ENCODE measurements at regions not wholly inside any gene's neighbourhood (a gene's known extent, or its start where the extent isn't known, plus 50 kb on each side); places are given as distances from the start of the nearest gene placed in this dataset.

DNA sequence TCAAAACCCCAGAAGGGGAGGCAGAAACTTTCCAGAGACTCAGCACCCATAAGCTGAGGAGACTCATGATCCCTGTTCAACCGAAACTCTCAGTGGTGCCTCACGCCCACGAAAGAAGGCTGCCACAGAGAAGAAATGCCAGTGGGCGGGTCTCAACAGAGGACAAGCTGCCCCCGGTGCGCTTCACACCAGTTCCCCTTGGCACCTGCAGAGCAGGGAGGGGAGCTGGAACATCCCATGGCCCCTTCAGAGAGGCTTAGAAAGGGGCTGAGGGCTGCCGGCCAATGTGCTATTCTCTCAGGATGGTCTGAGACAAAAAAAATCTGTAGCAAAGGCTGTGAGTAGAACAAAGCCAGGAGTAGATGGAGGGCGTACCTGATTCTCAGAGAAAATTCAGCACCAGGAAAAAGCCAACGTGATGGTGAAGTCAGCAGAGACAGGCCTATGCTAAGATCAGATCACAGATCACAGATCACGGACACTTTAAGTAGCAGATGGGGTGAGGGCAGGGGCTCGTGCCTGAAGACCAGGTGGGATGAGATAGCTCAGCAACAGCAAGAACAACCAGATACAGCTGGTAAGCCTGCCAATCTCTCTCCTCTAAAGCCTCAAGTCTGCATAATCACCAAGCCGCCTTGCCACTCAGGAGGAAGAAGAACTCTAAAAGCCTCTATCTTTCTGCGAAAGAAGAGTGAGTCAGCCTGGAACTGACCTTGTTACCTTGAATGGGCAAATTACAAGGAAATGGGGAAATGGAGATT is 206.4 kb upstream of the GRIP1 start:
- no peak overlapping the region for H2AFZ ChIP-seq (ENCODE audit: control insufficient read depth, low read length)
- dilution Hi-C loops (cut with MboI; ENCODE audit: extremely low pct_ligation_motif_present, low sequenced_read_pairs), result no loop called here
- no peaks in the 10 kb centered on the region for H3K79me2 ChIP-seq (ENCODE audit: control insufficient read depth, insufficient read depth, low read length)
- TF ChIP-seq, protein P1, sequence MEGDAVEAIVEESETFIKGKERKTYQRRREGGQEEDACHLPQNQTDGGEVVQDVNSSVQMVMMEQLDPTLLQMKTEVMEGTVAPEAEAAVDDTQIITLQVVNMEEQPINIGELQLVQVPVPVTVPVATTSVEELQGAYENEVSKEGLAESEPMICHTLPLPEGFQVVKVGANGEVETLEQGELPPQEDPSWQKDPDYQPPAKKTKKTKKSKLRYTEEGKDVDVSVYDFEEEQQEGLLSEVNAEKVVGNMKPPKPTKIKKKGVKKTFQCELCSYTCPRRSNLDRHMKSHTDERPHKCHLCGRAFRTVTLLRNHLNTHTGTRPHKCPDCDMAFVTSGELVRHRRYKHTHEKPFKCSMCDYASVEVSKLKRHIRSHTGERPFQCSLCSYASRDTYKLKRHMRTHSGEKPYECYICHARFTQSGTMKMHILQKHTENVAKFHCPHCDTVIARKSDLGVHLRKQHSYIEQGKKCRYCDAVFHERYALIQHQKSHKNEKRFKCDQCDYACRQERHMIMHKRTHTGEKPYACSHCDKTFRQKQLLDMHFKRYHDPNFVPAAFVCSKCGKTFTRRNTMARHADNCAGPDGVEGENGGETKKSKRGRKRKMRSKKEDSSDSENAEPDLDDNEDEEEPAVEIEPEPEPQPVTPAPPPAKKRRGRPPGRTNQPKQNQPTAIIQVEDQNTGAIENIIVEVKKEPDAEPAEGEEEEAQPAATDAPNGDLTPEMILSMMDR (optimal IDR thresholded peaks at IDR 0.05 in 1 of 3, IDR thresholded peaks at IDR 0.05 in 1 of 3, conservative IDR thresholded peaks at IDR 0.05 in 1 of 3; ENCODE audit: extremely low read depth in 1 of 3, insufficient read depth in 2 of 3, low read length in 3 of 3), result no peak
- H3K27me3 ChIP-seq (ENCODE audit: control insufficient read depth, extremely low read depth, insufficient read depth, low read length), result no peaks in the 10 kb centered on the region
- no peaks in the 10 kb centered on the region for H3K36me3 ChIP-seq (ENCODE audit: control insufficient read depth in 2 of 2, extremely low read depth in 1 of 2, insufficient read depth in 2 of 2, low read length in 2 of 2)
- no peaks in the 10 kb centered on the region for H3K9me1 ChIP-seq (ENCODE audit: control insufficient read depth, extremely low read depth, insufficient read depth, low read length)
- no peaks in the 10 kb centered on the region for H3K4me1 ChIP-seq (ENCODE audit: control insufficient read depth, extremely low read depth, insufficient read depth, low read length)
- no peak for FAIRE-seq
- no peak for DNase-seq (ENCODE audit: low read depth, low spot score)
- no peak overlapping the region for H3K4me2 ChIP-seq (ENCODE audit: control insufficient read depth, extremely low read depth, insufficient read depth, low read depth, low read length)
- H3K9me3 ChIP-seq (ENCODE audit: control insufficient read depth, low read depth, low read length), result no peaks in the 10 kb centered on the region
- no peak overlapping the region for H3K4me3 ChIP-seq (ENCODE audit: control insufficient read depth in 2 of 3, extremely low read depth in 1 of 3, insufficient read depth in 2 of 3, low read depth in 1 of 3, low read length in 3 of 3)
- no peak overlapping the region for H3K27ac ChIP-seq (ENCODE audit: control insufficient read depth, insufficient read depth, low read length)
- H3K9ac ChIP-seq (ENCODE audit: control insufficient read depth, extremely low read depth, insufficient read depth, low read length), result no peak overlapping the region
- no peaks in the 10 kb centered on the region for H4K20me1 ChIP-seq (ENCODE audit: control insufficient read depth, extremely low read depth, insufficient read depth, low read length)

DNA sequence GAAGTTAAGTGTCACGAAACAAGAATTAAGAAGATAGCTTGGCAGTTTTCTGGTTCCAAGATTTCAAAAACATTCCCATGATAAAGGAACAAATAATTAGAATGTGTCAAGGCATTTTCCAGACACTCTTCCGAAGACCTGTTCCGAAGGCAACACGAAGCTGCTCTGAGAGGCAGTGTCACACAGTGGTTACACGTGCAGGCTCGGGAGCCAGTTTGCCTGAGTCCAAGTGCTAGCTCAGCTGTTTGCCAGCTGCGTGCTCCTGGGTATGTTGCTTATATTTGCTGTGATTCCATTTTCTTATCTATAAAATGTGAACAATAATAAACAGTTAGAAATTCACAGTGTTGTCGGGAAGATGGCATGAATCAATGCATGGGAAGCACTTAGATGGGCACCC is 217.9 kb upstream of the GRIP1 start:
- FAIRE-seq, result no peak
- H3K9me1 ChIP-seq (ENCODE audit: control insufficient read depth, extremely low read depth, insufficient read depth, low read length), result no peaks in the 10 kb centered on the region
- H3K4me2 ChIP-seq (ENCODE audit: control insufficient read depth, extremely low read depth, insufficient read depth, low read depth, low read length), result no peak overlapping the region
- no peaks in the 10 kb centered on the region for H3K79me2 ChIP-seq (ENCODE audit: control insufficient read depth, insufficient read depth, low read length)
- DNase-seq (ENCODE audit: low read depth, low spot score), result no peak
- peaks cover 2% of the 10 kb centered on the region for H4K20me1 ChIP-seq (ENCODE audit: control insufficient read depth, extremely low read depth, insufficient read depth, low read length)
- H3K4me1 ChIP-seq (ENCODE audit: control insufficient read depth, extremely low read depth, insufficient read depth, low read length), result no peaks in the 10 kb centered on the region
- H3K9me3 ChIP-seq (ENCODE audit: control insufficient read depth, low read depth, low read length), result no peaks in the 10 kb centered on the region
- H3K4me3 ChIP-seq (ENCODE audit: control insufficient read depth in 2 of 3, extremely low read depth in 1 of 3, insufficient read depth in 2 of 3, low read depth in 1 of 3, low read length in 3 of 3), result no peak overlapping the region
- H3K27me3 ChIP-seq (ENCODE audit: control insufficient read depth, extremely low read depth, insufficient read depth, low read length), result no peaks in the 10 kb centered on the region
- H3K36me3 ChIP-seq (ENCODE audit: control insufficient read depth in 2 of 2, extremely low read depth in 1 of 2, insufficient read depth in 2 of 2, low read length in 2 of 2), result no peaks in the 10 kb centered on the region
- TF ChIP-seq, protein P1 (optimal IDR thresholded peaks at IDR 0.05 in 1 of 3, IDR thresholded peaks at IDR 0.05 in 1 of 3, conservative IDR thresholded peaks at IDR 0.05 in 1 of 3; ENCODE audit: extremely low read depth in 1 of 3, insufficient read depth in 2 of 3, low read length in 3 of 3), result no peak
- no peak for TF ChIP-seq EZH2 (IDR thresholded peaks at IDR 0.05; ENCODE audit: low read length)
- H2AFZ ChIP-seq (ENCODE audit: control insufficient read depth, low read length), result no peak overlapping the region
- no peak overlapping the region for H3K9ac ChIP-seq (ENCODE audit: control insufficient read depth, extremely low read depth, insufficient read depth, low read length)
- no peak overlapping the region for H3K27ac ChIP-seq (ENCODE audit: control insufficient read depth, insufficient read depth, low read length)
- dilution Hi-C loops (cut with MboI; ENCODE audit: extremely low pct_ligation_motif_present, low sequenced_read_pairs), result no loop called here

All from keratinocyte (primary cell).